C4-2B (cell line): ENCODE measurements at regions not wholly inside any gene's neighbourhood (a gene's known extent, or its start where the extent isn't known, plus 50 kb on each side); places are given as distances from the start of the nearest gene placed in this dataset.

ENCODE experiments used
- H3K27ac ChIP-seq: fragments of 450-650 bp; 2 replicates; pipeline ENCODE4 v1.5.1; 2017
- CTCF ChIP-seq: fragments of 450-650 bp; conservative IDR thresholded peaks from 2 replicates; pipeline ENCODE4 v1.5.1; 2017; ENCODE audit warnings: mild to moderate bottlenecking
- ZFX ChIP-seq: fragments of 450-650 bp; IDR thresholded peaks from 2 replicates; pipeline ENCODE4 v1.6.1; 2017

- no peak overlapping the region for H3K27ac ChIP-seq
- no peak for TF ChIP-seq ZFX
- TF ChIP-seq CTCF, result no peak
Measured at GRCh38 chr10:128297709-128298378, 171.6 kb upstream of the MKI67 start.

GRCh38 chr10:128298587-128298986 is 172.4 kb upstream of the MKI67 start:
- H3K27ac ChIP-seq, result no peak overlapping the region
- TF ChIP-seq CTCF (no peak), ZFX (no peak)

GRCh38 chr10:128300290-128300824 is 174.1 kb upstream of the MKI67 start:
- H3K27ac ChIP-seq, result no peak overlapping the region
- TF ChIP-seq ZFX, result no peak
- TF ChIP-seq CTCF, result no peak

GRCh38 chr10:128301051-128301450 is 174.8 kb upstream of the MKI67 start:
- no peak overlapping the region for H3K27ac ChIP-seq
- TF ChIP-seq ZFX, result no peak
- no peak for TF ChIP-seq CTCF

GRCh38 chr10:128302808-128303207 is 176.6 kb upstream of the MKI67 start:
- TF ChIP-seq ZFX (no peak), CTCF (no peak)
- no peak overlapping the region for H3K27ac ChIP-seq

GRCh38 chr10:128304271-128304670 is 178.0 kb upstream of the MKI67 start:
- H3K27ac ChIP-seq, result no peak overlapping the region
- no peak for TF ChIP-seq ZFX
- no peak for TF ChIP-seq CTCF

- no peak for TF ChIP-seq CTCF
- TF ChIP-seq ZFX, result no peak
- H3K27ac ChIP-seq, result no peak overlapping the region
Measured at GRCh38 chr10:128305601-128306345, 179.6 kb upstream of the MKI67 start.
